Gastroesophageal sphincter (tissue), 3 donors: ENCODE measurements at regions not wholly inside any gene's neighbourhood (a gene's known extent, or its start where the extent isn't known, plus 50 kb on each side); places are given as distances from the start of the nearest gene placed in this dataset.

Source experiments
- CTCF ChIP-seq, 4 experiments: fragments of 200-600 bp in 2 of 4; fragments of 450-650 bp in 2 of 4; sonication (generic) in 1 of 4; IDR thresholded peaks; one replicate each; pipeline ENCODE4 v1.5.1; 2017 to 2019; ENCODE audit warnings: antibody characterized with exemption in 4 of 4, mild to moderate bottlenecking in 2 of 4, moderate library complexity in 2 of 4
- POLR2A ChIP-seq, 2 donors: fragments of 450-650 bp; IDR thresholded peaks; one replicate each; pipeline ENCODE4 v1.6.1; 2017; ENCODE audit warnings: antibody characterized with exemption in 2 of 2, mild to moderate bottlenecking in 2 of 2, moderate library complexity in 1 of 2
- POLR2AphosphoS5 ChIP-seq: sonication (generic); formaldehyde crosslinking; IDR thresholded peaks from one replicate; pipeline ENCODE4 v1.6.1; 2017; ENCODE audit warnings: antibody characterized with exemption

DNA sequence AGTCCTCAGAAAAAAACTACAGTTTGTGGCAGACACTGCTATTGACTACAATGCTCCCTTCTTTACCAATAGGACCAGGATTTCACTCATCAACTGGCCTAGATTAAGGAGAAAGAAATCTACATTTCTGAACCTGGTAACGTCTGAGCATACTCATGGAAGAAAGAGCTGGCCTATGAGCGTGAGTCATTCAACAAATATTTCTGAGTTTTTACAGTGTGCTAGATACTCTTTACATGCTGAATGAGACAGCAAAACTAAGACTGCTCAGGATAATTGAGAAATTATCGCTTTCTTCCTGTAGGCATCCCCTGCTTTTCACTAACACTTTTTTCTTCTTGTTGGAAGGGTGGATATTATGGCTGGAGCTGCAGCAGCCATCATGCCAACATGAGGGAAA lies 609.7 kb downstream of the TNS3 start:
- TF ChIP-seq CTCF (IDR thresholded peaks at IDR 0.05) (no peak), POLR2A (IDR thresholded peaks at IDR 0.05) (no peak), POLR2AphosphoS5 (no peak)
